PC-9 (cell line): ENCODE measurements at regions not wholly inside any gene's neighbourhood (a gene's known extent, or its start where the extent isn't known, plus 50 kb on each side); places are given as distances from the start of the nearest gene placed in this dataset.

ENCODE experiments used
- BruUV-seq: library from RNA; stranded (reverse); fragments of 400-500 nt; replicated peaks from 2 replicates; lab custom pipeline; 2021; lab: Mats Ljungman, UMichigan
- CTCF ChIA-PET: fragments of 300-600 bp; sonication (Branson Sonifier 250); formaldehyde crosslinking; loops from one replicate; lab custom pipeline; 2022; ENCODE audit warnings: antibody characterized with exemption; lab: Charles Lee
- POLR2A ChIA-PET: fragments of 300-600 bp; sonication (Branson Sonifier 250); formaldehyde crosslinking; loops from one replicate; lab custom pipeline; 2022; ENCODE audit warnings: antibody characterized with exemption; ENCODE audit not compliant: unreplicated experiment; lab: Charles Lee
- DNase-seq, 2 experiments: peaks; one replicate each; pipeline versions ENCODE4 v3.0.0 to v3.0.0-alpha.2; 2015 to 2022; ENCODE audit warnings: mixed read lengths in 1 of 2
- H2AFZ ChIP-seq: fragments of 200-600 bp; sonication (generic); 2 replicates; pipeline ENCODE4 v1.8.1; 2017; ENCODE audit warnings: antibody characterized with exemption
- H3F3A ChIP-seq: fragments of 200-600 bp; sonication (generic); 2 replicates; pipeline ENCODE4 v1.8.1; 2017; ENCODE audit warnings: antibody characterized with exemption, mild to moderate bottlenecking, low read depth; ENCODE audit not compliant: insufficient read depth
- H3K27ac ChIP-seq: fragments of 200-600 bp; sonication (generic); 2 replicates; pipeline ENCODE4 v1.6.1; 2016; ENCODE audit warnings: mixed run types
- H3K27me3 ChIP-seq: fragments of 200-600 bp; sonication (generic); 2 replicates; pipeline ENCODE4 v1.6.1; 2016; ENCODE audit warnings: low read depth, mixed run types; ENCODE audit not compliant: insufficient read depth
- H3K36me3 ChIP-seq: fragments of 200-600 bp; sonication (generic); 2 replicates; pipeline ENCODE4 v1.6.1; 2016; ENCODE audit warnings: low read depth, mixed run types
- H3K4me1 ChIP-seq: fragments of 200-600 bp; sonication (generic); replicated peaks from 2 replicates; pipeline ENCODE4 v1.6.1; 2016; ENCODE audit warnings: mixed run types; ENCODE audit not compliant: insufficient read depth
- H3K4me2 ChIP-seq: fragments of 200-600 bp; sonication (generic); 2 replicates; pipeline ENCODE4 v1.6.1; 2017; ENCODE audit warnings: mixed run types
- H3K4me3 ChIP-seq: fragments of 200-600 bp; sonication (generic); 2 replicates; pipeline ENCODE4 v1.6.1; 2016; ENCODE audit warnings: mixed run types
- H3K79me2 ChIP-seq: fragments of 200-600 bp; sonication (generic); 2 replicates; pipeline ENCODE4 v1.6.1; 2017; ENCODE audit warnings: low read depth, mixed run types
- H3K9me2 ChIP-seq: fragments of 200-600 bp; sonication (generic); 2 replicates; pipeline ENCODE4 v1.8.1; 2017; ENCODE audit warnings: mild to moderate bottlenecking; ENCODE audit not compliant: insufficient read depth
- H3K9me3 ChIP-seq: fragments of 200-600 bp; sonication (generic); 2 replicates; pipeline ENCODE4 v1.8.1; 2016; ENCODE audit warnings: low read depth; ENCODE audit not compliant: insufficient read depth
- H4K20me1 ChIP-seq: fragments of 200-600 bp; sonication (generic); 2 replicates; pipeline ENCODE4 v1.8.1; 2017; ENCODE audit not compliant: insufficient read depth
- CTCF ChIP-seq: fragments of 200-600 bp; sonication (generic); conservative IDR thresholded peaks from 2 replicates; pipeline ENCODE4 v1.6.1; 2017; ENCODE audit warnings: mixed run types, antibody characterized with exemption, mild to moderate bottlenecking, moderate library complexity
- EZH2 ChIP-seq: fragments of 200-600 bp; sonication (generic); IDR thresholded peaks from 2 replicates; pipeline ENCODE4 v1.8.0; 2017; ENCODE audit warnings: antibody characterized with exemption, low read depth
- intact Hi-C: fragments of 100-400 bp; cut with micrococcal nuclease; formaldehyde crosslinking; loops from one replicate; pipeline ENCODE4 v1.10.0; 2022; ENCODE audit not compliant: unreplicated experiment

- H3K4me1 ChIP-seq, result no peaks in the 10 kb centered on the region
- H3K27ac ChIP-seq, result no peak overlapping the region
- CTCF ChIA-PET, result no interaction called here
- DNase-seq, result no peak
- H4K20me1 ChIP-seq, result no peaks in the 10 kb centered on the region
- peaks cover 36% of the 10 kb centered on the region for H3K27me3 ChIP-seq
- no peaks in the 10 kb centered on the region for H3K36me3 ChIP-seq
- POLR2A ChIA-PET, result no interaction called here
- no peaks in the 10 kb centered on the region for H3K9me3 ChIP-seq
- H2AFZ ChIP-seq, result no peak overlapping the region
- no TSS peak for BruUV-seq
- no peaks in the 10 kb centered on the region for H3K9me2 ChIP-seq
- TF ChIP-seq EZH2 (no peak), CTCF (no peak)
- no peaks in the 10 kb centered on the region for H3K79me2 ChIP-seq
- intact Hi-C loops, result no loop called here
- H3F3A ChIP-seq, result no peaks in the 10 kb centered on the region
- no peak overlapping the region for H3K4me3 ChIP-seq
- no peak overlapping the region for H3K4me2 ChIP-seq
Observed at GRCh38 chr10:2782950-2783349, 284.4 kb upstream of the PFKP start.

GRCh38 chr10:2782265-2782664 lies 285.1 kb upstream of the PFKP start:
- H4K20me1 ChIP-seq, result no peaks in the 10 kb centered on the region
- BruUV-seq, result no TSS peak
- H3K4me3 ChIP-seq, result no peak overlapping the region
- no peaks in the 10 kb centered on the region for H3K36me3 ChIP-seq
- no peak for TF ChIP-seq EZH2
- no peak for TF ChIP-seq CTCF
- H3K4me2 ChIP-seq, result no peak overlapping the region
- H2AFZ ChIP-seq, result no peak overlapping the region
- no peak overlapping the region for H3K27ac ChIP-seq
- no peak for DNase-seq
- no peaks in the 10 kb centered on the region for H3K9me2 ChIP-seq
- H3K79me2 ChIP-seq, result no peaks in the 10 kb centered on the region
- no peaks in the 10 kb centered on the region for H3K4me1 ChIP-seq
- ChIA-PET CTCF (no interaction called here), POLR2A (no interaction called here)
- no peaks in the 10 kb centered on the region for H3K9me3 ChIP-seq
- intact Hi-C loops, result no loop called here
- peaks cover 36% of the 10 kb centered on the region for H3K27me3 ChIP-seq
- H3F3A ChIP-seq, result no peaks in the 10 kb centered on the region

GRCh38 chr10:2777666-2778355 lies 289.5 kb upstream of the PFKP start:
- intact Hi-C loops, result no loop called here
- POLR2A ChIA-PET, result no interaction called here
- DNase-seq, result no peak
- Histone ChIP-seq H3K4me3 (no peak overlapping the region), H3K79me2 (no peaks in the 10 kb centered on the region), H3K27me3 (peaks cover 46% of the 10 kb centered on the region), H3K9me3 (no peaks in the 10 kb centered on the region), H3K4me1 (no peaks in the 10 kb centered on the region), H3K36me3 (no peaks in the 10 kb centered on the region), H2AFZ (no peak overlapping the region), H3K9me2 (no peaks in the 10 kb centered on the region), H3K27ac (no peak overlapping the region), H4K20me1 (no peaks in the 10 kb centered on the region), H3F3A (no peaks in the 10 kb centered on the region), H3K4me2 (no peak overlapping the region)
- no peak for TF ChIP-seq CTCF
- TF ChIP-seq EZH2, result no peak
- CTCF ChIA-PET, result no interaction called here
- BruUV-seq, result no TSS peak
